CD14-positive monocyte (primary cell): ENCODE measurements at regions not wholly inside any gene's neighbourhood (a gene's known extent, or its start where the extent isn't known, plus 50 kb on each side); places are given as distances from the start of the nearest gene placed in this dataset.
A peak's percentile ranks its signal among the peaks of the same experiment; 100 is the strongest.

Experiments used
- DNase-seq, 3 donors: peaks; one replicate each; pipeline ENCODE4 v3.0.0-alpha.2; 2011 to 2022
- H2AFZ ChIP-seq: 2 replicates; pipeline ENCODE4 v1.6.0; 2012; ENCODE audit warnings: mild to moderate bottlenecking, low read depth, low read length, inconsistent platforms; ENCODE audit not compliant: insufficient read depth, poor library complexity, severe bottlenecking
- H3K27ac ChIP-seq, 2 donors: 1 replicate in 1 of 2; 2 replicates in 1 of 2; pipeline ENCODE4 v1.5.1; 2012 to 2013; ENCODE audit warnings: low read length in 2 of 2, control low read depth in 1 of 2, inconsistent platforms in 1 of 2, low read depth in 1 of 2, mild to moderate bottlenecking in 1 of 2
- H3K27me3 ChIP-seq, 2 donors: one replicate each; pipeline versions ENCODE4 v1.6.0 to v1.6.1; 2011 to 2013; ENCODE audit warnings: low read length in 2 of 2; ENCODE audit not compliant: control insufficient read depth in 2 of 2, insufficient read depth in 2 of 2
- H3K36me3 ChIP-seq, 2 donors: replicated peaks in 1 of 2; 1 replicate in 1 of 2; 2 replicates in 1 of 2; pipeline versions ENCODE4 v1.5.1 to v1.6.1; 2012 to 2013; ENCODE audit warnings: low read length in 2 of 2, control low read depth in 1 of 2, inconsistent platforms in 1 of 2, mild to moderate bottlenecking in 1 of 2; ENCODE audit not compliant: insufficient read depth in 2 of 2, control insufficient read depth in 1 of 2
- H3K4me1 ChIP-seq, 2 donors: 1 replicate in 1 of 2; 2 replicates in 1 of 2; pipeline versions ENCODE4 v1.5.1 to v1.6.1; 2012 to 2013; ENCODE audit warnings: low read length in 2 of 2, control low read depth in 1 of 2, inconsistent platforms in 1 of 2, mild to moderate bottlenecking in 1 of 2, moderate library complexity in 1 of 2; ENCODE audit not compliant: insufficient read depth in 2 of 2, control insufficient read depth in 1 of 2
- H3K4me2 ChIP-seq: replicated peaks from 2 replicates; pipeline ENCODE3; 2012; ENCODE audit warnings: low read length, moderate library complexity, mild to moderate bottlenecking; ENCODE audit not compliant: poor library complexity, severe bottlenecking; ENCODE audit errors: extremely low read depth
- H3K4me3 ChIP-seq, 3 experiments: fragments of 200-600 bp in 1 of 3; sonication (generic) in 1 of 3; replicated peaks in 1 of 3; 1 replicate in 2 of 3; 2 replicates in 1 of 3; pipeline ENCODE4 v1.5.1; 2011 to 2013; ENCODE audit warnings: low read length in 3 of 3, mild to moderate bottlenecking in 3 of 3, control low read depth in 2 of 3, low read depth in 2 of 3, inconsistent platforms in 1 of 3, moderate library complexity in 1 of 3
- H3K79me2 ChIP-seq: 2 replicates; pipeline ENCODE4 v1.6.0; 2012; ENCODE audit warnings: mild to moderate bottlenecking, control low read depth, inconsistent platforms, low read length, moderate library complexity; ENCODE audit not compliant: insufficient read depth
- H3K9ac ChIP-seq: 2 replicates; pipeline ENCODE4 v1.6.0; 2017; ENCODE audit warnings: low read length, mild to moderate bottlenecking; ENCODE audit not compliant: insufficient read depth, poor library complexity, severe bottlenecking
- H3K9me3 ChIP-seq, 2 donors: replicated peaks in 1 of 2; 1 replicate in 1 of 2; 2 replicates in 1 of 2; pipeline versions ENCODE4 v1.5.1 to v1.6.1; 2012 to 2013; ENCODE audit warnings: low read length in 2 of 2, control low read depth in 1 of 2; ENCODE audit not compliant: control insufficient read depth in 1 of 2, insufficient read depth in 1 of 2
- H4K20me1 ChIP-seq: 2 replicates; pipeline ENCODE4 v1.6.0; 2012; ENCODE audit warnings: mild to moderate bottlenecking, low read length, control low read depth, moderate library complexity; ENCODE audit not compliant: insufficient read depth
- H3K27ac Mint-ChIP-seq, 7 donors: one replicate each; pipeline ENCODE4 v1.8.0; 2020; ENCODE audit warnings: mild to moderate bottlenecking in 7 of 7, mixed read lengths in 7 of 7, moderate library complexity in 6 of 7, inconsistent platforms in 2 of 7
- H3K27me3 Mint-ChIP-seq, 3 donors: one replicate each; pipeline ENCODE4 v1.8.0; 2021 to 2022; ENCODE audit warnings: low read depth in 3 of 3, mild to moderate bottlenecking in 3 of 3, mixed read lengths in 3 of 3, moderate library complexity in 3 of 3, inconsistent platforms in 1 of 3
- H3K36me3 Mint-ChIP-seq, 2 donors: one replicate each; pipeline ENCODE4 v1.8.0; 2020; ENCODE audit warnings: mixed read lengths in 2 of 2, inconsistent platforms in 1 of 2, mild to moderate bottlenecking in 1 of 2
- H3K4me1 Mint-ChIP-seq: one replicate; pipeline ENCODE4 v1.8.0; 2020; ENCODE audit warnings: mild to moderate bottlenecking, mixed read lengths
- H3K4me3 Mint-ChIP-seq, 2 donors: one replicate each; pipeline ENCODE4 v1.8.0; 2020; ENCODE audit warnings: mild to moderate bottlenecking in 2 of 2, mixed read lengths in 2 of 2, moderate library complexity in 1 of 2
- H3K9me3 Mint-ChIP-seq, 7 donors: one replicate each; pipeline ENCODE4 v1.8.0; 2020 to 2022; ENCODE audit warnings: mixed read lengths in 7 of 7, mild to moderate bottlenecking in 6 of 7, moderate library complexity in 6 of 7, inconsistent platforms in 2 of 7
- WGBS: methylation state at CpG from one replicate; pipeline ENCODE4 v1.1.5; 2013; ENCODE audit warnings: missing lambda C conversion rate; ENCODE audit not compliant: insufficient coverage; 5-methylcytosine and 5-hydroxymethylcytosine counted together
- intact Hi-C, 2 donors: fragments of 100-400 bp; cut with micrococcal nuclease; formaldehyde crosslinking; loops; one replicate each; pipeline versions ENCODE4 v1.15.0 to v1.15.1; 2023
- TF ChIP-seq, protein P1 (sequence below): fragments of 200-600 bp; IDR thresholded peaks from one replicate; pipeline ENCODE4 v1.8.0; 2022; ENCODE audit warnings: antibody characterized with exemption, mild to moderate bottlenecking

DNA sequence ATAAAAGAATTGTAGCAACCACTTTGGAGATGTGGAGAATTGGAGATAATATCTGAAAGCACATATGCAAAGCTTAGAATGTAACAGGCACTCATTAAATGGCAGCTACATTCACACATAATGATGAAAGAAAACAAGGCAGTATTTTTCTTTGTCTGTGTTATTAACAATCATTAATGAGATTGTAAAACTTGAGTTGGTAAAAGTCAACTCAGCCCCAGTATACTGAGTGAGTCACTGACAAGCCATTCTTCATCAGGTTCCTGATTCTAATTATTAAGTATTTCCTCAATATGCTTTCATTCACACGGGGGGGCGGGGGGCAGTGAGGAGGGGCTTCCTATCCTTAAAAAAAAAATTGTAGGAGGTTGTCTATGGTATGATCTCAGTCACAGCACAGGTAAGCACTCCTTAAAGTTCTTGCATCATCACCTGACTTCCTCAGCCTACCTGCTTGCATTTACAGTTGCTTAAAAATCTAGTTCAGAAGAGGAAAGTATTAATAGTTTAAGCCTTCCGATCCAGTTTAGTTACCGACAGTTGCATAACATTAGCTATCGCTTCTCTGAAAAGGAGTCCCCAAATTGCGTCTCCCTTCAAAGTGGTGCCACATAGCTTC lies 379.8 kb downstream of the EFNA5 start:
- no peak overlapping the region for H3K27ac ChIP-seq
- peaks cover 7% of the 10 kb centered on the region for H3K4me1 Mint-ChIP-seq
- no peaks in the 10 kb centered on the region for H3K9me3 Mint-ChIP-seq
- WGBS: 93% methylated on average over 4 of the region's 6 CpGs
- H3K27me3 ChIP-seq: peaks cover 3 to 5% of the 10 kb centered on the region in 2 donors
- no peak overlapping the region for H3K27ac Mint-ChIP-seq
- H3K4me3 ChIP-seq: no peak overlapping the region
- H4K20me1 ChIP-seq: no peaks in the 10 kb centered on the region
- TF ChIP-seq, protein P1, sequence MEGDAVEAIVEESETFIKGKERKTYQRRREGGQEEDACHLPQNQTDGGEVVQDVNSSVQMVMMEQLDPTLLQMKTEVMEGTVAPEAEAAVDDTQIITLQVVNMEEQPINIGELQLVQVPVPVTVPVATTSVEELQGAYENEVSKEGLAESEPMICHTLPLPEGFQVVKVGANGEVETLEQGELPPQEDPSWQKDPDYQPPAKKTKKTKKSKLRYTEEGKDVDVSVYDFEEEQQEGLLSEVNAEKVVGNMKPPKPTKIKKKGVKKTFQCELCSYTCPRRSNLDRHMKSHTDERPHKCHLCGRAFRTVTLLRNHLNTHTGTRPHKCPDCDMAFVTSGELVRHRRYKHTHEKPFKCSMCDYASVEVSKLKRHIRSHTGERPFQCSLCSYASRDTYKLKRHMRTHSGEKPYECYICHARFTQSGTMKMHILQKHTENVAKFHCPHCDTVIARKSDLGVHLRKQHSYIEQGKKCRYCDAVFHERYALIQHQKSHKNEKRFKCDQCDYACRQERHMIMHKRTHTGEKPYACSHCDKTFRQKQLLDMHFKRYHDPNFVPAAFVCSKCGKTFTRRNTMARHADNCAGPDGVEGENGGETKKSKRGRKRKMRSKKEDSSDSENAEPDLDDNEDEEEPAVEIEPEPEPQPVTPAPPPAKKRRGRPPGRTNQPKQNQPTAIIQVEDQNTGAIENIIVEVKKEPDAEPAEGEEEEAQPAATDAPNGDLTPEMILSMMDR: no peak
- peak in 1 of 3 donors; percentile 14 for DNase-seq
- H3K36me3 Mint-ChIP-seq: no peaks in the 10 kb centered on the region
- intact Hi-C loops: no loop called here
- no peak overlapping the region for H3K4me3 Mint-ChIP-seq
- peaks cover 0 to 9% (median 0%) of the 10 kb centered on the region in 3 donors for H3K27me3 Mint-ChIP-seq
- no peaks in the 10 kb centered on the region for H3K36me3 ChIP-seq
- H3K9ac ChIP-seq: no peak overlapping the region
- no peak overlapping the region for H3K4me2 ChIP-seq
- no peaks in the 10 kb centered on the region for H3K9me3 ChIP-seq
- H3K79me2 ChIP-seq: no peaks in the 10 kb centered on the region
- H2AFZ ChIP-seq: no peak overlapping the region
- H3K4me1 ChIP-seq: peaks cover 14 to 15% of the 10 kb centered on the region in 2 donors

DNA sequence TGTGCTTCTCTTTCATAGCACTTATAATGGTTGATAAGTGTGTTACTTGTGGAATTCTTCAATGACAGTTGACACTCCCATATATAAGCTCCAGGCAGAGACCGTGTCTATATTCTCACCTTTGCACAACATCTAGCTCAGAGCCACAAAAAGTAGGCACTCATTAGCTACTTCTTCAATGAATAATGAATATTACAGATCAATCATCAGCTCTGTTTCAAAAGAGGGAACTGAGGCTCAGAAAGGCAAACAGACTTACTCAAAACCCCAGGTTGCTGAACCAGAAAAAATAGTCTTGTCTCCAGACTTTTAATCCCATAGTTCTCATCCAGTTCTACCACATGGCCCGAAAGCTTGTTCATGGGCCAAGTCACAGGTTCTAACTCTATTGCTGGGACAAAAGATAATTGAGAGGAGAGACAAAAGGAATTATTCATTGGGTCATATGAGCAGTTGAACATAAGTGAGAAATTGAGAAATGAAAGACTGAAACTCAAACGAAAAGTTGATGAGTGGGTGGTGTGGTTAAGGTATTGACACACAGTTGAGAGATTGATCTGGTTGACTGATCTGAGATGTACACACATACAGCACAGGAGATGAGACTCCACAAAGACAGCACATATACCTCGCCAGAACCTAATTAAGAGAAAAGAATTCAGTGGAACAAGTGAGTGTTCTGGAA lies 381.6 kb downstream of the EFNA5 start:
- Mint-ChIP-seq H3K9me3 (no peaks in the 10 kb centered on the region), H3K36me3 (no peaks in the 10 kb centered on the region), H3K27ac (peak overlapping the region in 1 of 7 donors; percentile 10), H3K4me3 (no peak overlapping the region), H3K4me1 (peaks cover 4% of the 10 kb centered on the region), H3K27me3 (peaks cover 0 to 8% (median 0%) of the 10 kb centered on the region in 3 donors)
- TF ChIP-seq, protein P1: no peak
- Histone ChIP-seq H3K9me3 (no peaks in the 10 kb centered on the region), H3K4me3 (no peak overlapping the region), H3K79me2 (no peaks in the 10 kb centered on the region), H4K20me1 (no peaks in the 10 kb centered on the region), H3K4me2 (no peak overlapping the region), H3K27ac (no peak overlapping the region), H3K4me1 (peaks cover 7% of the 10 kb centered on the region in 2 donors), H3K36me3 (no peaks in the 10 kb centered on the region), H3K27me3 (no peaks in the 10 kb centered on the region), H2AFZ (no peak overlapping the region), H3K9ac (no peak overlapping the region)
- intact Hi-C loops: no loop called here
- 80% methylated on average over 1 of the region's 4 CpGs for WGBS
- no peak for DNase-seq
